ENCODE measurements at regions not wholly inside any gene's neighbourhood (a gene's known extent, or its start where the extent isn't known, plus 50 kb on each side); places are given as distances from the start of the nearest gene placed in this dataset.
"Not testable (repeated sequence)": the region's sequence is repeated elsewhere in the genome, so short reads cannot be mapped to it uniquely, and the experiment has no call there.

GRCh38 chr5:152736906-152737305 lies 331.8 kb upstream of the NMUR2 start:
- Mint-ChIP-seq H3K27ac (ENCODE audit: unreplicated experiment) (no peak overlapping the region), H3K36me3 (ENCODE audit: low read depth, unreplicated experiment) (no peaks in the 10 kb centered on the region), H3K27me3 (ENCODE audit: unreplicated experiment) (no peaks in the 10 kb centered on the region), H3K4me1 (ENCODE audit: unreplicated experiment) (no peaks in the 10 kb centered on the region), H3K9me3 (ENCODE audit: unreplicated experiment) (no peaks in the 10 kb centered on the region), H3K4me3 (ENCODE audit: unreplicated experiment) (no peak overlapping the region)
- DNase-seq (ENCODE audit: low spot score), result no peak
- no peak for TF ChIP-seq CTCF (IDR thresholded peaks at IDR 0.05; ENCODE audit: unreplicated experiment)

- TF ChIP-seq CTCF (IDR thresholded peaks at IDR 0.05; ENCODE audit: unreplicated experiment), result no peak
- Mint-ChIP-seq H3K4me3 (ENCODE audit: unreplicated experiment) (no peak overlapping the region), H3K36me3 (ENCODE audit: low read depth, unreplicated experiment) (no peaks in the 10 kb centered on the region), H3K27ac (ENCODE audit: unreplicated experiment) (no peak overlapping the region), H3K4me1 (ENCODE audit: unreplicated experiment) (no peaks in the 10 kb centered on the region), H3K27me3 (ENCODE audit: unreplicated experiment) (no peaks in the 10 kb centered on the region), H3K9me3 (ENCODE audit: unreplicated experiment) (no peaks in the 10 kb centered on the region)
- no peak for DNase-seq (ENCODE audit: low spot score)
These were observed 334.8 kb upstream of the NMUR2 start for GRCh38 chr5:152739916-152740315.

- H3K27ac Mint-ChIP-seq (ENCODE audit: unreplicated experiment); H3K4me1 Mint-ChIP-seq (ENCODE audit: unreplicated experiment); DNase-seq (ENCODE audit: low spot score); H3K36me3 Mint-ChIP-seq (ENCODE audit: low read depth, unreplicated experiment); H3K4me3 Mint-ChIP-seq (ENCODE audit: unreplicated experiment); H3K9me3 Mint-ChIP-seq (ENCODE audit: unreplicated experiment); H3K27me3 Mint-ChIP-seq (ENCODE audit: unreplicated experiment): not testable (repeated sequence)
These were observed 336.0 kb upstream of the NMUR2 start for GRCh38 chr5:152741126-152741525.

- not testable (repeated sequence) for H3K4me3 Mint-ChIP-seq (ENCODE audit: unreplicated experiment); H3K4me1 Mint-ChIP-seq (ENCODE audit: unreplicated experiment); DNase-seq (ENCODE audit: low spot score); H3K27ac Mint-ChIP-seq (ENCODE audit: unreplicated experiment); H3K27me3 Mint-ChIP-seq (ENCODE audit: unreplicated experiment); H3K9me3 Mint-ChIP-seq (ENCODE audit: unreplicated experiment); H3K36me3 Mint-ChIP-seq (ENCODE audit: low read depth, unreplicated experiment)
These were observed 382.7 kb upstream of the NMUR2 start for GRCh38 chr5:152787709-152788217.

- H3K36me3 Mint-ChIP-seq (ENCODE audit: low read depth, unreplicated experiment), result no peaks in the 10 kb centered on the region
- no peaks in the 10 kb centered on the region for H3K27me3 Mint-ChIP-seq (ENCODE audit: unreplicated experiment)
- H3K4me1 Mint-ChIP-seq (ENCODE audit: unreplicated experiment), result peaks cover 8% of the 10 kb centered on the region
- TF ChIP-seq CTCF (IDR thresholded peaks at IDR 0.05; ENCODE audit: unreplicated experiment), result no peak
- no peaks in the 10 kb centered on the region for H3K9me3 Mint-ChIP-seq (ENCODE audit: unreplicated experiment)
- DNase-seq (ENCODE audit: low spot score), result no peak
- H3K4me3 Mint-ChIP-seq (ENCODE audit: unreplicated experiment), result no peak overlapping the region
- H3K27ac Mint-ChIP-seq (ENCODE audit: unreplicated experiment), result no peak overlapping the region
These were observed 396.8 kb upstream of the NMUR2 start for GRCh38 chr5:152801886-152802285.

GRCh38 chr5:152804179-152804578 lies 399.1 kb upstream of the NMUR2 start:
- Mint-ChIP-seq H3K27ac (ENCODE audit: unreplicated experiment) (no peak overlapping the region), H3K27me3 (ENCODE audit: unreplicated experiment) (no peaks in the 10 kb centered on the region), H3K4me1 (ENCODE audit: unreplicated experiment) (peaks cover 11% of the 10 kb centered on the region), H3K9me3 (ENCODE audit: unreplicated experiment) (no peaks in the 10 kb centered on the region), H3K4me3 (ENCODE audit: unreplicated experiment) (no peak overlapping the region), H3K36me3 (ENCODE audit: low read depth, unreplicated experiment) (no peaks in the 10 kb centered on the region)
- no peak for TF ChIP-seq CTCF (IDR thresholded peaks at IDR 0.05; ENCODE audit: unreplicated experiment)
- DNase-seq (ENCODE audit: low spot score), result no peak
